Tibial nerve (tissue), 4 donors: ENCODE measurements at regions not wholly inside any gene's neighbourhood (a gene's known extent, or its start where the extent isn't known, plus 50 kb on each side); places are given as distances from the start of the nearest gene placed in this dataset.

Experiments used
- EP300 ChIP-seq, 2 donors: sonication (generic); formaldehyde crosslinking; IDR thresholded peaks; one replicate each; pipeline ENCODE4 v1.6.1; 2017; ENCODE audit warnings: antibody characterized with exemption in 2 of 2, mild to moderate bottlenecking in 1 of 2
- POLR2A ChIP-seq, 2 donors: fragments of 450-650 bp; IDR thresholded peaks; one replicate each; pipeline ENCODE4 v1.6.1; 2017; ENCODE audit warnings: antibody characterized with exemption in 2 of 2, mild to moderate bottlenecking in 2 of 2, moderate library complexity in 2 of 2
- TF ChIP-seq, protein P1 (sequence below), 5 experiments: fragments of 200-600 bp in 3 of 5; fragments of 450-650 bp in 2 of 5; sonication (generic) in 3 of 5; IDR thresholded peaks; one replicate each; pipeline ENCODE4 v1.5.1; 2016 to 2019; ENCODE audit warnings: antibody characterized with exemption in 5 of 5, mild to moderate bottlenecking in 3 of 5, moderate library complexity in 2 of 5

DNA sequence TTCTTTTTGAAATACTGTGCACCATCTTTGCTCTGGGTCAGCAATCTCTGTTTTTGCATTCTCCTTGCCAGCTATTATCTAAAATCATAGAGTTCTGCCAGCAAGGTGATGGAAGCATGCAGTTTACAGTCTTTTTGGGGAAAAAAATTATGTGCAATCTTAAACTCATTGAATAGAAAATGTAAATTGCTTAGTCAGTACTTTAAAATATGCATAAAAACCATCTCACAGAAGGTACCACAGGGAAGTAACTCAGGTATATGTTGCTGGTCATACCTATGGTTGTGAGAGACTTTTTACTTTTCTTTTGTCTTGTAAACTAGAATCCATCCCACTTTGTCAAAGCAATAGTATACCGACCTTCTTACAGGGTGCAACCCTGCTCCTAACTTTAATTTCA is 469.8 kb upstream of the ANO3 start:
- TF ChIP-seq, protein P1, sequence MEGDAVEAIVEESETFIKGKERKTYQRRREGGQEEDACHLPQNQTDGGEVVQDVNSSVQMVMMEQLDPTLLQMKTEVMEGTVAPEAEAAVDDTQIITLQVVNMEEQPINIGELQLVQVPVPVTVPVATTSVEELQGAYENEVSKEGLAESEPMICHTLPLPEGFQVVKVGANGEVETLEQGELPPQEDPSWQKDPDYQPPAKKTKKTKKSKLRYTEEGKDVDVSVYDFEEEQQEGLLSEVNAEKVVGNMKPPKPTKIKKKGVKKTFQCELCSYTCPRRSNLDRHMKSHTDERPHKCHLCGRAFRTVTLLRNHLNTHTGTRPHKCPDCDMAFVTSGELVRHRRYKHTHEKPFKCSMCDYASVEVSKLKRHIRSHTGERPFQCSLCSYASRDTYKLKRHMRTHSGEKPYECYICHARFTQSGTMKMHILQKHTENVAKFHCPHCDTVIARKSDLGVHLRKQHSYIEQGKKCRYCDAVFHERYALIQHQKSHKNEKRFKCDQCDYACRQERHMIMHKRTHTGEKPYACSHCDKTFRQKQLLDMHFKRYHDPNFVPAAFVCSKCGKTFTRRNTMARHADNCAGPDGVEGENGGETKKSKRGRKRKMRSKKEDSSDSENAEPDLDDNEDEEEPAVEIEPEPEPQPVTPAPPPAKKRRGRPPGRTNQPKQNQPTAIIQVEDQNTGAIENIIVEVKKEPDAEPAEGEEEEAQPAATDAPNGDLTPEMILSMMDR (IDR thresholded peaks at IDR 0.05) = no peak
- TF ChIP-seq EP300 (IDR thresholded peaks at IDR 0.05) = no peak
- TF ChIP-seq POLR2A (IDR thresholded peaks at IDR 0.05) = no peak
